SK-N-SH (cell line): ENCODE measurements at regions not wholly inside any gene's neighbourhood (a gene's known extent, or its start where the extent isn't known, plus 50 kb on each side); places are given as distances from the start of the nearest gene placed in this dataset.

ENCODE experiments used
- CTCF ChIA-PET: fragments of 300-600, 350-600 bp; formaldehyde crosslinking; extraction: SDS; loops from one replicate; lab custom pipeline; 2021; lab: Yijun Ruan, JAX
- POLR2A ChIA-PET: fragments of 350-600 bp; sonication (Branson Sonifier 250); formaldehyde crosslinking; extraction: SDS; loops from one replicate; lab custom pipeline; 2020; ENCODE audit warnings: antibody characterized with exemption, inconsistent platforms; lab: Yijun Ruan, JAX
- DNase-seq: peaks from one replicate; pipeline ENCODE4 v3.0.0; 2012
- H2AFZ ChIP-seq: fragments of 200-600 bp; sonication (generic); 2 replicates; pipeline ENCODE4 v1.8.1; 2016; ENCODE audit warnings: antibody characterized with exemption, mild to moderate bottlenecking, low read depth
- H3F3A ChIP-seq: fragments of 200-600 bp; sonication (generic); replicated peaks from 2 replicates; pipeline ENCODE3; 2016; ENCODE audit warnings: antibody characterized with exemption, mild to moderate bottlenecking; ENCODE audit not compliant: insufficient read depth
- H3K27ac ChIP-seq, 2 experiments: fragments of 200-500 bp in 1 of 2; fragments of 200-600 bp in 1 of 2; sonication (Bioruptor generic) in 1 of 2; sonication (generic), shearing (Covaris generic) in 1 of 2; 2 replicates each; pipeline versions ENCODE4 v1.5.1 to v1.6.1; 2014 to 2016; ENCODE audit warnings: low read depth in 2 of 2, inconsistent platforms in 1 of 2, low read length in 1 of 2, mild to moderate bottlenecking in 1 of 2, mixed read lengths in 1 of 2
- H3K27me3 ChIP-seq: fragments of 200-600 bp; sonication (generic), shearing (Covaris generic); 2 replicates; pipeline ENCODE4 v1.6.1; 2016; ENCODE audit warnings: mixed run types; ENCODE audit not compliant: insufficient read depth
- H3K36me3 ChIP-seq, 2 experiments: fragments of 200-500 bp in 1 of 2; fragments of 200-600 bp in 1 of 2; sonication (Bioruptor generic) in 1 of 2; sonication (generic) in 1 of 2; replicated peaks in 1 of 2; 2 replicates each; pipeline versions ENCODE3 to v1.5.1; 2014 to 2016; ENCODE audit warnings: low read length in 1 of 2, mild to moderate bottlenecking in 1 of 2; ENCODE audit not compliant: insufficient read depth in 2 of 2, control insufficient read depth in 1 of 2
- H3K4me1 ChIP-seq, 2 experiments: fragments of 200-500 bp in 1 of 2; fragments of 200-600 bp in 1 of 2; sonication (Bioruptor generic) in 1 of 2; sonication (generic), shearing (Covaris generic) in 1 of 2; 2 replicates each; pipeline versions ENCODE4 v1.5.1 to v1.6.1; 2014 to 2016; ENCODE audit warnings: low read depth in 1 of 2, low read length in 1 of 2, mixed run types in 1 of 2; ENCODE audit not compliant: insufficient read depth in 2 of 2, control insufficient read depth in 1 of 2
- H3K4me2 ChIP-seq: fragments of 200-600 bp; sonication (generic), shearing (Covaris generic); 2 replicates; pipeline ENCODE4 v1.6.1; 2017; ENCODE audit warnings: mixed run types
- H3K4me3 ChIP-seq, 2 experiments: fragments of 200-500 bp in 1 of 2; fragments of 200-600 bp in 1 of 2; sonication (Bioruptor generic) in 1 of 2; sonication (generic), shearing (Covaris generic) in 1 of 2; 2 replicates each; pipeline versions ENCODE4 v1.5.1 to v1.8.1; 2014 to 2016; ENCODE audit warnings: low read depth in 2 of 2, inconsistent platforms in 1 of 2, low read length in 1 of 2, mild to moderate bottlenecking in 1 of 2, mixed read lengths in 1 of 2, moderate library complexity in 1 of 2
- H3K79me2 ChIP-seq: fragments of 200-600 bp; sonication (generic); 2 replicates; pipeline ENCODE4 v1.8.1; 2017; ENCODE audit warnings: mild to moderate bottlenecking; ENCODE audit not compliant: insufficient read depth
- H3K9ac ChIP-seq: fragments of 200-600 bp; sonication (generic); 2 replicates; pipeline ENCODE4 v1.6.1; 2017; ENCODE audit warnings: mixed run types
- H3K9me2 ChIP-seq: fragments of 200-600 bp; sonication (generic); 2 replicates; pipeline ENCODE4 v1.6.1; 2017; ENCODE audit warnings: mixed run types
- H3K9me3 ChIP-seq: fragments of 200-600 bp; sonication (generic); 2 replicates; pipeline ENCODE4 v1.6.1; 2017; ENCODE audit warnings: mixed run types, mild to moderate bottlenecking, moderate library complexity
- H4K20me1 ChIP-seq: fragments of 200-600 bp; sonication (generic); 2 replicates; pipeline ENCODE4 v1.6.1; 2017; ENCODE audit warnings: mild to moderate bottlenecking, mixed run types; ENCODE audit not compliant: insufficient read depth
- CHD2 ChIP-seq: fragments of 150-350 bp; IDR thresholded peaks from 2 replicates; pipeline ENCODE4 v1.6.1; 2018; ENCODE audit warnings: low read length; ENCODE audit not compliant: partially characterized antibody
- ELF1 ChIP-seq: IDR thresholded peaks from 2 replicates; pipeline ENCODE4 v1.4.0; 2012
- EP300 ChIP-seq, 2 experiments: IDR thresholded peaks; 2 replicates each; pipeline versions ENCODE4 v1.4.0 to v1.6.1; 2012; ENCODE audit warnings: borderline replicate concordance in 1 of 2, low read depth in 1 of 2, low read length in 1 of 2
- FOSL2 ChIP-seq: IDR thresholded peaks from 2 replicates; pipeline ENCODE4 v1.4.0; 2012; ENCODE audit warnings: low read depth, mild to moderate bottlenecking, moderate library complexity, borderline replicate concordance
- FOXJ3 ChIP-seq: sonication (generic); formaldehyde crosslinking; IDR thresholded peaks from 2 replicates; pipeline ENCODE4 v1.5.1; 2020; ENCODE audit warnings: mild to moderate bottlenecking, missing genetic modification reagents
- GABPA ChIP-seq: IDR thresholded peaks from 2 replicates; pipeline ENCODE4 v1.4.0; 2012; ENCODE audit warnings: low read depth, mild to moderate bottlenecking
- GATA2 ChIP-seq: sonication (generic); formaldehyde crosslinking; IDR thresholded peaks from 2 replicates; pipeline ENCODE4 v1.5.0; 2020; ENCODE audit warnings: mild to moderate bottlenecking, missing genetic modification reagents
- JUND ChIP-seq: IDR thresholded peaks from 2 replicates; pipeline ENCODE4 v1.4.0; 2012
- MEF2A ChIP-seq: IDR thresholded peaks from 2 replicates; pipeline ENCODE4 v1.4.0; 2012; ENCODE audit warnings: low read depth, borderline replicate concordance
- MXI1 ChIP-seq: IDR thresholded peaks from 2 replicates; pipeline ENCODE4 v1.6.1; 2012; ENCODE audit warnings: mild to moderate bottlenecking, low read depth, low read length, improper control_type of control experiment
- NFIC ChIP-seq: IDR thresholded peaks from 2 replicates; pipeline ENCODE4 v1.4.0; 2012; ENCODE audit warnings: borderline replicate concordance
- NRF1 ChIP-seq: IDR thresholded peaks from 2 replicates; pipeline ENCODE4 v1.6.1; 2012; ENCODE audit warnings: low read depth, mild to moderate bottlenecking, low read length
- PBX3 ChIP-seq: IDR thresholded peaks from 2 replicates; pipeline ENCODE4; 2012
- POLR2AphosphoS5 ChIP-seq: IDR thresholded peaks from 2 replicates; pipeline ENCODE4 v1.6.1; 2012; ENCODE audit warnings: low read depth, low read length
- RAD21 ChIP-seq: IDR thresholded peaks from 2 replicates; pipeline ENCODE4 v1.6.1; 2012; ENCODE audit warnings: mild to moderate bottlenecking, low read length
- RCOR1 ChIP-seq: fragments of 150-350 bp; IDR thresholded peaks from 2 replicates; pipeline ENCODE4 v1.6.1; 2017; ENCODE audit warnings: antibody characterized with exemption, low read length
- RFX5 ChIP-seq: IDR thresholded peaks from 2 replicates; pipeline ENCODE4 v1.6.1; 2012; ENCODE audit warnings: mild to moderate bottlenecking, improper control_type of control experiment, low read length
- RXRA ChIP-seq: IDR thresholded peaks from 2 replicates; pipeline ENCODE4 v1.4.0; 2012; ENCODE audit warnings: low read depth, mild to moderate bottlenecking, borderline replicate concordance
- SIN3A ChIP-seq: IDR thresholded peaks from 2 replicates; pipeline ENCODE4 v1.6.1; 2012; ENCODE audit warnings: low read depth, mild to moderate bottlenecking, low read length, moderate library complexity, borderline replicate concordance
- SMC3 ChIP-seq: IDR thresholded peaks from 2 replicates; pipeline ENCODE4 v1.6.1; 2012; ENCODE audit warnings: low read depth, low read length, improper control_type of control experiment
- TEAD4 ChIP-seq: IDR thresholded peaks from 2 replicates; pipeline ENCODE4 v1.4.0; 2012; ENCODE audit warnings: mild to moderate bottlenecking, borderline replicate concordance; ENCODE audit not compliant: insufficient read depth
- WGBS: methylation state at CpG from one replicate; pipeline ENCODE4 v1.1.6; 2017; ENCODE audit warnings: low lambda C conversion rate; 5-methylcytosine and 5-hydroxymethylcytosine counted together
- TF ChIP-seq, protein P1 (sequence below): IDR thresholded peaks from 2 replicates; pipeline ENCODE4 v1.4.0; 2012; ENCODE audit warnings: low read depth
- TF ChIP-seq, protein P2 (sequence below): fragments of 150-350 bp; IDR thresholded peaks from 2 replicates; pipeline ENCODE4 v1.6.1; 2017; ENCODE audit warnings: antibody characterized with exemption, low read length, low read depth, borderline replicate concordance

DNA sequence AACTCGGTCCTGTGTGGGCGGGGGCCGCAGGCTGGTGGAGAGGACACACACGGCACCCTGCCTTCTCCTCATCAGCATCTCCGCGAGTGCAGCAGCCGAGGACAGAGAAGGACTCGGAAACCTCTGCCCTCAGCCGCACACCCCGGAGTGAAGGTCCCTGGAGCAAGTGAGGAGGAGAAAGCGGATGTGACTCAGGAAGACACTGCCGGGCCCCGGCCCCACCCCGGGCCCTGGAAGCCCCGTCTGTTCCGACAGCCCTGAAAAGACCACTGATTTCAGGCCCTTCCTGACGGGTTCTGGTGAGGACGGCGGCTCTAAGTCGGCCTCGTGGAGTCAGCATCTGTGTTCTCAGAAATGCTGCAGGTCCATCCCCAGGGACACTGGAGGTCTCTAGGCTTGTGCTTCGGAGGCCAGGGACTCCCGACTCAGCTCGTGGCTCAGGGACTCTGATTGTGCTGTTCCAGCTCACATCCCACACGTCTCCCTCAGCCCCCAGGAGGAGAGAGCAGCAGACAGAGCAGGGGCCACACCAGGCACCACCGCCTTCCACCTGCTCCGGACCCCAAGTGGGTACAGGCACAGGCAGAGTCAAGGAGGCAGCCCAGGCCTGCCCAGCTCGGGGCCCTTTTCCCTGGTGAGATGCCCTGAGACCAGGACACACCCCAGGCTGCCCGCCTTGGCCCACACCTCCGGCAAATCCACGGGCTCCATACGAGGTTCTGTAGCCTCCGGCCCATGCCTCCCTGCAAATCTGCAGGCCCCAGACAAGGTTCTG, 134.5 kb upstream of the NKX1-1 start:
- Histone ChIP-seq H3F3A (no peaks in the 10 kb centered on the region), H3K4me1 (no peaks in the 10 kb centered on the region), H3K27me3 (peaks cover 5% of the 10 kb centered on the region; the same call in 1 of the 2 replicates), H4K20me1 (no peaks in the 10 kb centered on the region), H3K9me3 (no peaks in the 10 kb centered on the region), H3K9me2 (no peaks in the 10 kb centered on the region), H2AFZ (no peak overlapping the region), H3K27ac (no peak overlapping the region), H3K36me3 (no peaks in the 10 kb centered on the region), H3K79me2 (no peaks in the 10 kb centered on the region), H3K9ac (no peak overlapping the region), H3K4me2 (no peak overlapping the region), H3K4me3 (no peak overlapping the region)
- DNase-seq, result no peak
- 80% methylated on average over 12 of the region's 33 CpGs for WGBS
- ChIA-PET CTCF (no interaction called here), POLR2A (no interaction called here)
- TF ChIP-seq RXRA, result no peak
- no peak for TF ChIP-seq TEAD4
- no peak for TF ChIP-seq EP300 (IDR thresholded peaks at IDR 0.05; ENCODE audit: borderline replicate concordance in 1 of 2, low read depth in 1 of 2, low read length in 1 of 2)
- TF ChIP-seq, protein P1, sequence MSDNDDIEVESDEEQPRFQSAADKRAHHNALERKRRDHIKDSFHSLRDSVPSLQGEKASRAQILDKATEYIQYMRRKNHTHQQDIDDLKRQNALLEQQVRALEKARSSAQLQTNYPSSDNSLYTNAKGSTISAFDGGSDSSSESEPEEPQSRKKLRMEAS, result no peak
- no peak for TF ChIP-seq POLR2AphosphoS5
- no peak for TF ChIP-seq ELF1

GRCh38 chr4:1539859-1540600, 133.8 kb upstream of the NKX1-1 start:
- H3K9me3 ChIP-seq, result no peaks in the 10 kb centered on the region
- no peaks in the 10 kb centered on the region for H3K79me2 ChIP-seq
- H3K4me2 ChIP-seq, result no peak overlapping the region
- peaks cover 5% of the 10 kb centered on the region; the same call in 1 of the 2 replicates for H3K27me3 ChIP-seq
- H3K9me2 ChIP-seq, result no peaks in the 10 kb centered on the region
- no peaks in the 10 kb centered on the region for H3K4me1 ChIP-seq
- TF ChIP-seq, protein P2, sequence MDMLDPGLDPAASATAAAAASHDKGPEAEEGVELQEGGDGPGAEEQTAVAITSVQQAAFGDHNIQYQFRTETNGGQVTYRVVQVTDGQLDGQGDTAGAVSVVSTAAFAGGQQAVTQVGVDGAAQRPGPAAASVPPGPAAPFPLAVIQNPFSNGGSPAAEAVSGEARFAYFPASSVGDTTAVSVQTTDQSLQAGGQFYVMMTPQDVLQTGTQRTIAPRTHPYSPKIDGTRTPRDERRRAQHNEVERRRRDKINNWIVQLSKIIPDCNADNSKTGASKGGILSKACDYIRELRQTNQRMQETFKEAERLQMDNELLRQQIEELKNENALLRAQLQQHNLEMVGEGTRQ, result no peak
- TF ChIP-seq RCOR1, result no peak
- no peak for TF ChIP-seq RFX5
- no peak for TF ChIP-seq MXI1
- TF ChIP-seq RXRA, result no peak
- TF ChIP-seq CHD2, result no peak
- TF ChIP-seq ELF1, result no peak
- no peak for TF ChIP-seq GATA2 (CRISPR knock-in tag)
- TF ChIP-seq FOSL2, result no peak
- no peak for TF ChIP-seq JUND
- no peak for TF ChIP-seq RAD21
- no peak for TF ChIP-seq TEAD4
- TF ChIP-seq NRF1, result no peak
- no peak for TF ChIP-seq MEF2A
- TF ChIP-seq NFIC, result no peak
- no peak for TF ChIP-seq SMC3
- no peak for TF ChIP-seq PBX3
- no peak for TF ChIP-seq GABPA
- no peak for TF ChIP-seq FOXJ3 (CRISPR knock-in tag)
- TF ChIP-seq SIN3A, result no peak
- H3F3A ChIP-seq, result no peaks in the 10 kb centered on the region
- DNase-seq, result no peak
- no peak overlapping the region for H2AFZ ChIP-seq
- no peak overlapping the region for H3K27ac ChIP-seq
- 53% methylated on average over 17 of the region's 45 CpGs for WGBS
- H3K9ac ChIP-seq, result no peak overlapping the region
- POLR2A ChIA-PET, result no interaction called here
- no peaks in the 10 kb centered on the region for H3K36me3 ChIP-seq
- H4K20me1 ChIP-seq, result no peaks in the 10 kb centered on the region
- CTCF ChIA-PET, result interaction anchor here (1.1 kb wide), 1 partner anchor 27 kb away, joined by 3 read pairs; no protein-coding TSS in a partner anchor
- H3K4me3 ChIP-seq, result no peak overlapping the region
